GM19397 (cell line): ENCODE measurements at regions not wholly inside any gene's neighbourhood (a gene's known extent, or its start where the extent isn't known, plus 50 kb on each side); places are given as distances from the start of the nearest gene placed in this dataset.

Experiments used
- ATAC-seq: cut with Tn5 transposase; IDR thresholded peaks from one replicate; pipeline ENCODE4 v1.9.1; 2021; ENCODE audit warnings: mild to moderate bottlenecking, moderate library complexity; ENCODE audit not compliant: unreplicated experiment

DNA sequence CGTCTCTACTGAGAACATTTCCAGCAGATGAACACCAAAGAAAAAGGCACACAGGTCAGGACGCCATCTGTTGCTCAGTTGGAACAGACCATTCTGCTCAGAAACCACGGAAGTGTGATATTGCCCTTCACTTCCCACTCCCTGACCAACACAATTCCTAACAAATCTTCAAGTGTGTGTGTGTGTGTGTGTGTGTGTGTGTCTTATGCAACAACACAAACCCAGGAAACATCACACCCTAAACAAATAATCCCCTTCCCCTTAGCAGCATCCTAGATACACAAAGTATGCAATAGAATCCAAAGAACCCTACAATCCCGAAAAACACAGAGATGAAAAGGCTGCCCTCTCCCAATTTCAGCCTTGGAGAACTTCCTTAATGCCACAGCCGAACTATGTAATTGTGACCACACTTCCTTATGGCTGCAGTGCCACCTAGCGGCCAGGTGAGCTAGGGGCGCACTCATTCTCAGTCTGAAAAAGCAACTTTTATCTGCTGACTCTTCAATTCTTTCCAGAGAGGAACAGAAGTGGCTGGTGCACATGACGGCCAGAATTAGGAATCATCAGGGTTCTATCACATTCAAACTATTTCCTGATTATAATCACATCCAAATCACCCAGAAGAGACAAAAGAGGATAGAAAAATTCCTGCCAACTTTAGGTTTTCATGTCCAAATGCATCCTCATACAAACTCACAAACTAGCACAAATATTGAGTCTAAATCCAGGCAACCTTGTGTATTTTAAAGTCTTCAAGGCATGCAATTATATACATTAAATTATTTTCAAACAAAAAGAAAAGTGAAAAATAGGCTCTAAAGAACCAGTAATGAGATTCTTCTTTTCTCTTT, 164.9 kb downstream of the DHX15 start:
- ATAC-seq: peak; percentile 75

DNA sequence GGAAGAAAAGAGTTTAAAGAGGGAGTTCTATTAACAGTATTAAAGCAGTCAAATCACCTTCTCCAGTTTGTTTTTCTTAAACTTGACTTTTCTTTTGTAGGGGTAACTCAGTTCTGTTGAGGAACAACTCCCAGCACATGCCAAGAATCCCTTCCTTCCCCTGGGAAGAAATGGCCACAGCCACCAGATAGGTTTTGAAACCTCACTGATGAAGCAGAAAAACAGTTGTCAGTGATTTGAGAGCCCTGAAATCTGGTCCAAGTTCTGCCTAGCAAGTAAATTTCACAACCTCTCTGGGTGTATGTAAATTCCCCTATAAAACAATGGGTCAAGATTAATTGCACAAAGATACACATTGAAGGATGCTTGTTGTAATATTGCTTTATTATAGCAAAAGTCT, 167.1 kb downstream of the DHX15 start:
- no peak for ATAC-seq

DNA sequence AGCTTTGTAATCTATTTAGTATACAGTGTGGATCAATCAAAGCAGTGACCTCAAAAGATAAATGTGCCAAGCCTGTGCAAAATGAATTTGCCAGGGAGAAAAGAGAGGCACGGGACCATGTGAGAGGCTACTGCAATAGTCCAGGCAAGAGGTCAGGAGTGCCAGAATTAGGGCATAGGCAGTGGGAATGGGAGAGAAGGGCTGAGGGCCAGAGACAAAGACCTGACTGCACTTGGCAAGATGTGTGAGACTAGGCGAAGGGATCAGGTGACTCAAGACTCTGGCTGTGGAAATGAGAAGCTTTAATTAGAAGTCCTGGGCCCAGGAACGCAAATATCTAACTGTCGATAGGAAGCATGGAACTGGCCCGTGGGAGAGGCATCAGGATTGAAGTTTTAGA, 168.1 kb downstream of the DHX15 start:
- ATAC-seq: no peak

- no peak for ATAC-seq
Measured at GRCh38 chr4:24413311-24413784, 171.0 kb downstream of the DHX15 start.

GRCh38 chr4:24411806-24412205, 172.5 kb downstream of the DHX15 start:
- no peak for ATAC-seq

DNA sequence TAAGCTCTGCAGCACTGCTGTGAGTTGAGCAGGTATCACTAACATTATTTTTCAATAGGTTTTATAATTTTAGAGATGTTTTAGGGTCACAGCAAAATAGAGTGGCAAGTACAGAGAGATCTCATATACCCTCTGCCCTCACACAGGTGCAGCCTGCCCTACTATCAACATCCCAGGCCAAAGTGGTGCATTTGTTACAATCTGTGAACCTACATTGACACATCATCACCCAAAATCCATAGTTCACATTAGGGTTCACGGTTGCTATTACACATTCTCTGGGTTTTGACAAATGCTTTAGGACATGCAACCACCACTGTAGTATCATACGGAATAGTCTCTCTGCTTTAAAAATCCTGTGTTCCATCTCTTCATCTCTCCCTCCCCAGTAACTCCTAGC, 173.1 kb downstream of the DHX15 start:
- ATAC-seq: no peak

DNA sequence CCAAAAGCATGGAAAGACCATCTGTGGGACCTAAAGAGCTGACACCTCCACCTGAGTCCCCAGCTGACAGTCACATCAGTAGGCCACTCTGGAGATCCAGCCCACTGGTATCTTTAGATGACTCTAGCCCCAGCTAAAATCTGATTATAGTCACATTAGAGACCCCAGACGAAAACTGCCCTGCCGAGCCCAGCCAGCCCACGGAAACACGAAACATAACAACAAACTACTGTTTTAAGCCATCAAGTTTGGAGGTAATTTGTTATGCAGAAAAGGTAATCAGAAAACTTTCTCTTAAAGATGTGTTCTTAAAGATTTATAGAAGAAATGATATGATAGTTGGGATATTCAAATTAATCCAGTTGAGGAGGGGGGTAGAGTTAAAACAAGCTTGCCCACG, 175.7 kb downstream of the DHX15 start:
- no peak for ATAC-seq

GRCh38 chr4:24405926-24406325, 178.4 kb downstream of the DHX15 start:
- ATAC-seq: no peak

DNA sequence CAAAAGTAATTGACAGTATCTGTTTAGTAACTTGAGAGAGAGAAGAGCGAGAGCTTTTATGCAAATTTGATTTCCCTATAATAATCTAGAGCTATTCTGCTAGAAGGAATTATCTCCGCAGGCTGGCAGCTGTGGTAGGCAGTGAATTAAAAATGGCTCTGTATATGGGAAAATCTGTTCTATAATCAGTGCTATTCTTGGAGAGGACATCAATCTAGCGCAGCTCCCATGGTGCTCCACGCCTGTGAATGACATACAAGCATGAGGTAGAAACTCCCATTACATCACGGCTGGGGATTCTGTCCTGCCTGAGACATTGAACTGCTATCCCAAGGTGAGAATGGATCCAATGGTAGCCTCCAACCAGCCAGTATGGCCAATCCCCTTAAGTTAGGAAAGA, 179.0 kb downstream of the DHX15 start:
- no peak for ATAC-seq

DNA sequence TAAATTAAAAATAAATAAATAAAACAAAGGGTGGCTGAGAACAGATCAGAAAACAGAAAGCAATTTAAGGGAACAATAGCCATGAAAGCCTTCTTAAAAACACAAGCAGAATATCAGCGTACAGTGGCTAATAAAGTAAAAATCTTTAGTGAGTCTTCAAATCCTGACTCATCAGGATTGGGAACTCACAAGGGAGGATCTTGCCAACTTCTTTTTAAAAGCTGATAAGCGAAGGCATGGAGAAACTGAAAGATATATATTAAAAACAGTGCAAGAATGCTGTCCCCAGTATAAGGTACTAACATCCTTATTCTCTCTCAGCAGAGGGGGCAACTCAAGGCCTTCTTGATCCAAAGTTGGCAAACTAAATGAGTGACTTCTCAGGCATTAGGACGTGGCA, 180.1 kb downstream of the DHX15 start:
- no peak for ATAC-seq

DNA sequence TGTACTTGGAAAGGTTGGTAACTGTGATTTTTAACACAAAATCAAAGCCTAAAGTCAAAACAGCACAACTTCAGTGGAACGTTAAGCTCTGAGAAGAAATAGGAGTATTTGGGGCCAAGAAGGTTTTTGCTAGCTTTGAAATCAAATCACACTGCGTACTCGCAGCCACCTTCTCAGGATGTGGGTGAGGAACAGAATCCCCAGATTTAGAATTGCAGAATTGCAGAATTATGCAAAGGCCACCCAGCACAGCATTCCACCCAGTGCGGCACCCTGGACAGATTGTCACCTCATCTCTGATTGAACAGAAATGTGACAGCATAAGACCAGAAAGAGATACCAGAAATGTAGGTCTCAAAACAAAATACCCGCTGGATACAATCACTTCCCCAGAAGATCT, 181.1 kb downstream of the DHX15 start:
- ATAC-seq: no peak

DNA sequence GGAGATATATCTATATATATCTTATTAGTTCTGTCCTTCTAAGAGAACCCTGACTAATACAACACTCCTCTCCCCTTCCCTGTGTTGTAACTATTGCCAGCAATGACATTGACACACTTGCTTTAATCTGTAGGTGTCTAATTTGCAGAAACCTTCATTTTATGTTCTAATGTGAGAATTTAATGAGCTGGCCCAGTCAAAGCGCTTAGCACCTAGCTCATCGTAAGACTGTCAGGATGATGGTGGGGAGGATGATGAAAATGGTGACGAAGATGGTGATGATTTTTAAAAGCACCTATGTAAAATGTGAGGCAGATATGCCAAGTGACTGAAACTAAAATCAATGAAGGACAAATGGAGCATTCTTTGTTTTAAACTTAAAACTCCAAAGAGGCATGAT, 183.8 kb downstream of the DHX15 start:
- no peak for ATAC-seq

DNA sequence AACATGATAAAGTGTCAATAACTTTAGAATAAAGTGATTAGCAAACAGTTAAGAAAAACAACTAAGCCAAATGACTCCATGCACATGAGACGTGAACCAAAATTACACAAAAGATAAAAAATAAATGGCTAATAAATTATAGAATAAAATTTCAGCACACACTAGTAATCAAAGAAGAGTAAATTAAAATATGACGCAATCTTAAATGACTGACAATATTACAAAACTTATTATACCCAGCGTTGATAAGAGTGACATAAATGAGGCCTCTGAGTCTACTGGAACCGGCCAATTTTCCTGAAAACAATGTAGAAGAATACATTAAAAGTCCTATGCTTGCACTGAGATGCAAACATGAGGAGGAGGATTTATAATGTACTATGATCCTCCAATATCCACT, 187.4 kb downstream of the DHX15 start:
- no peak for ATAC-seq

DNA sequence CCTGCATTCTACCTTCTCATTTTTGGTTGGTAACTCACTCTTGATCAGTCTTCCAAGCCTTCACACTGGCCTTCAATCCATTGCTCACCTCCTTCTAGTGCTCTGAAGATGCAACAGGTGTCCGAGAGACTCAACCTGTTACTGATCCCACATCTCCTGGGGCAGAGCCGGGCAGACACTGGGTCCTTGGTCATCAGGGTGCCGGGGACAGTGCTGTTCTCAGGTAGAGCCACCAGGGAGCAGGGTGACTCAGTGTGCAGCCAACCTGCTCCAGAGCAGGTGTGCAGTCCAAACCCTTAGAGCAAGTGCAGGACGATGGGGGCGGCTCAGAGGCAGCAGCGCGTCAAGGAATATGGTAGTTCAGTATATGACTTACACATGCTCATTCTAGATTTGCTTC, 188.4 kb downstream of the DHX15 start:
- ATAC-seq: no peak

DNA sequence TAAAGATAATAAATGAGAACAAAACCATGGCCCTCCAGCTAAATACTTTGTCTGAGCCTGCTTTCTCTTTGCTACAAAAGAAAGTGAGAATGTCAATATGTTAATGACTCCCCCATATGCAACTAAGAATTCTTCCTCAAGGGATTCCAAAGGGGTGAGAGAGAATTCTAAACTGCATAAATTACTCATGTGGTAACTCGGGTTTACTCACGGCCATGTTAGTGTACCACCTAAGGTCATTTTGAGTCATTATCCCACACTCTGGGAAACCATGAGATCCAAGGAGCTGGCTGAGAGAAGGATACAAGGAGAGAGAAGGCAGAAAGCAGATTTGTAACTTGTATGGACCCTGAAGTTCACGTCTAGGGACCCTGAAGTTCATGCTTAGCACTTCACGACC, 190.3 kb downstream of the DHX15 start:
- no peak for ATAC-seq

DNA sequence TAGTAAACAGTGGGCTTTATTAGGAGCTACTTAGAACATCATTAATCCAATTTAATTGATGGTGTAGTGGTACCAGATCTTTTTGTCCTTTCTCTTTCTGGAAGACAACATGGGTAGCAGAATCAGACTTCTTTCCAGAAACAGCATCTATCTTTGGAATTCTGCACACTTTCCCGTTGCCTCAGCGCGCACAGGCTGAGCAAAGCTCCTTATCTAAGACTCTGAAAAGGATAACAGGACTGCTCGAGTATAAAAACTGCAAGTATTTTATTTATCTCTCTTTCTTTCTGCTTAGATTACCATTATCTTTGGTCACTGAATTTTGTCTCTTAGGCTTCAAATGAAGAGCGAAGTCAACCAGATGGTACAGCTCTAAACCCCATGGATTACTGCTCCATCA, 191.7 kb downstream of the DHX15 start:
- no peak for ATAC-seq

GRCh38 chr4:24382381-24382780, 202.0 kb downstream of the DHX15 start:
- peak; percentile 93 for ATAC-seq

DNA sequence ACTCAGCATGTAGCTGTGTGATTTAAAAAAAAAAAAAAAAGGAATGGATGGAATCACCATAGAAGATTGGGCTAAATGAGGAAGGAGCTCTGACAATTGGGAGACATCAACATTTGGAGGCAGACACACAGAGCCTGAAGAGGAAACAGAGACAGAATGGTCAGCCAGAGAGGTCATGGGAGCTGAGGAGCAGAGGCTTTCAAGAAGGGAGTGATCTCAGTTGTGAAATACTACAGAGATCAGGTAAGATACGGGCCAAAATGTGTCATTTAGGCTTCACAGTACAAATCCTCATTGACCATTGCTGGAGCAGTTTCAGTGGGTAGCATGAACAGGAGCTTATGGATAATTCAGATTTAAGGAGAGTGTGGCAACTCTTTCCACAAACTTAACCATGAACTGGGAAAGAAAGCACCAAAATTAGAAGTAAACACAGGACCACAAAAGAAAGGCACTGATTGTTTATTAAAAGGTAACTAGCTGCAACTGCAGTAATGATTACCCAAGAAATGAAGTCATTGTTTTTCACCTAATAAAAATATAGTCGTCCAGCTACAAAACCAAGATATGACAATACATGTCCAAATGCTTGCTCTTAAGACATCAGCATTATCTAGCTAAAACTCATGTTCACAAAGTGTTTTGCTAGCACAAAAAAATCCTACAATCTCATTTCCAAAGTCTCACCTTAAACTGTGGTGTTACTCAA, 203.2 kb downstream of the DHX15 start:
- no peak for ATAC-seq

DNA sequence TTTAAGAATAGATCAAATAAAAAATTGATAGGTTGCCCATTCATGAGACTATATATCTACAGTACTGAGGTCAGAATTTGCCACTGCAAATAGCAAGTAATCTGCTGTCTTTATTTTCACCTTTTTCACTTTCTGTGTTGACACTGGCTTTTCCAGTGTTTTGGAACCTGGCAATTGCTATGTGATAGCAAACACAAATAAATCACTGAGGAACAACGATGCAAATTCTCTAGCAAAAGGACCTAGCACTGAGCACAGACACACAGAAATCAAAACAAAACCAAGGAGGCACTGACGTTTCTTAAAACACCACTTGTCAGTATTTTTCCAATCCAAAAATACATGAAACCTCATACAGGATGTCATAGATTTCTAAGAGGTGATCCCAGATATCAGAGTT, 210.7 kb downstream of the DHX15 start:
- no peak for ATAC-seq

GRCh38 chr4:24372881-24373280, 211.5 kb downstream of the DHX15 start:
- no peak for ATAC-seq

DNA sequence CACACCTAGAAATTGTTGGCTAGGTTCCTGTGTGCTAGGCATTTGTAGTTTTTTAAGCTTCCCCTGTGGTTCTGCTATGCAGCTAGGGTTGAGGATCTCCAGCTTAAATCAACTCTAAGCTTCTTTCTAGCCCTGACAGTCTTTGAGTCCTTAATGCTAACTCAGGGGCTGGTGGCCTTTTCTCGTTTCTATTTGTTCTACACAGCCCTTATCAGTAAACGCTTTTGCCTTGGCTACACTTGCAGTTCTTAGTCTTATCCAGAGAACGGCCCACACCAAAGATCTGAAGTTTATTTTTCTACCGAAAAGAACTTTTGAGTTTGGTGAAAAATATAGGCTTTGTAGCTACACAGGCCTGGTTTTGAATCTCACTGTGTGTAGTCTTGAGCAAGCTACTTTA, 212.0 kb downstream of the DHX15 start:
- ATAC-seq: no peak

GRCh38 chr4:24370421-24370820, 213.9 kb downstream of the DHX15 start:
- ATAC-seq: no peak
